PC-9 (cell line): ENCODE measurements at regions not wholly inside any gene's neighbourhood (a gene's known extent, or its start where the extent isn't known, plus 50 kb on each side); places are given as distances from the start of the nearest gene placed in this dataset.

Experiments used
- CTCF ChIP-seq: fragments of 200-600 bp; sonication (generic); conservative IDR thresholded peaks from 2 replicates; pipeline ENCODE4 v1.6.1; 2017; ENCODE audit warnings: mixed run types, antibody characterized with exemption, mild to moderate bottlenecking, moderate library complexity
- EZH2 ChIP-seq: fragments of 200-600 bp; sonication (generic); IDR thresholded peaks from 2 replicates; pipeline ENCODE4 v1.8.0; 2017; ENCODE audit warnings: antibody characterized with exemption, low read depth

GRCh38 chr6:104068281-104068680, 791.4 kb downstream of the HACE1 start:
- TF ChIP-seq CTCF (no peak), EZH2 (no peak)
